ENCODE measurements at regions not wholly inside any gene's neighbourhood (a gene's known extent, or its start where the extent isn't known, plus 50 kb on each side); places are given as distances from the start of the nearest gene placed in this dataset.

DNA sequence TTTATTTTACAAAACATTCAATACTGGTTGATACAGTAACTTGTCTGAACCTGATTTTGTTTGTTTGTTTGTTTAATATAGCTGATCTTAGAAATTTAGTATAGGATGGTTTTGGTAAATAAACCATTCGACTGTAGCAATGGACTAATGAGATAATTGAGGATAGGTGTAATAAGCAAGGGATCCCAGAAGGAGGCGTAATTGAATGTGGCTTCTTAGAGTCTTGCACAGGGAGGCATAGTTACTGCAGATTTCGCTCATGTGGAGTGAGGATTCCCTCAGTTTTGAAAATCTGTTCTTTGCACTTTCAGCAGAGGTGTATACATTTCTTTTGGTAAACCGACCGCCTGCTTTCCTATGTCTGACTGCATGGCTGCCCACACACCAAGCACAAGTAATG, 709.6 kb downstream of the SOCS6 start:
- Histone ChIP-seq H3K9me3 (ENCODE audit: control insufficient read depth, insufficient read depth, low read depth, low read length) (no peaks in the 10 kb centered on the region), H3K4me1 (ENCODE audit: control insufficient read depth, insufficient read depth, low read length) (no peaks in the 10 kb centered on the region), H3K36me3 (ENCODE audit: control insufficient read depth, insufficient read depth, low read length) (no peaks in the 10 kb centered on the region), H3K27me3 (ENCODE audit: control insufficient read depth, insufficient read depth, low read length) (no peaks in the 10 kb centered on the region), H3K4me3 (ENCODE audit: low read depth in 2 of 2, low read length in 2 of 2) (no peak overlapping the region), H3K27ac (ENCODE audit: low read length) (no peak overlapping the region)
- CTCF ChIA-PET: no interaction called here
- intact Hi-C loops (cut with micrococcal nuclease; ENCODE audit: unreplicated experiment) (no loop called here), in situ Hi-C loops (cut with HindIII; ENCODE audit: low pct_unique_long_range_greater_than_20kb, low sequenced_read_pairs) (no loop called here)
- POLR2A ChIA-PET: no interaction called here
- ATAC-seq: no peak
- DNase-seq (ENCODE audit: low read depth, low spot score): no peak
- TF ChIP-seq, protein P1, sequence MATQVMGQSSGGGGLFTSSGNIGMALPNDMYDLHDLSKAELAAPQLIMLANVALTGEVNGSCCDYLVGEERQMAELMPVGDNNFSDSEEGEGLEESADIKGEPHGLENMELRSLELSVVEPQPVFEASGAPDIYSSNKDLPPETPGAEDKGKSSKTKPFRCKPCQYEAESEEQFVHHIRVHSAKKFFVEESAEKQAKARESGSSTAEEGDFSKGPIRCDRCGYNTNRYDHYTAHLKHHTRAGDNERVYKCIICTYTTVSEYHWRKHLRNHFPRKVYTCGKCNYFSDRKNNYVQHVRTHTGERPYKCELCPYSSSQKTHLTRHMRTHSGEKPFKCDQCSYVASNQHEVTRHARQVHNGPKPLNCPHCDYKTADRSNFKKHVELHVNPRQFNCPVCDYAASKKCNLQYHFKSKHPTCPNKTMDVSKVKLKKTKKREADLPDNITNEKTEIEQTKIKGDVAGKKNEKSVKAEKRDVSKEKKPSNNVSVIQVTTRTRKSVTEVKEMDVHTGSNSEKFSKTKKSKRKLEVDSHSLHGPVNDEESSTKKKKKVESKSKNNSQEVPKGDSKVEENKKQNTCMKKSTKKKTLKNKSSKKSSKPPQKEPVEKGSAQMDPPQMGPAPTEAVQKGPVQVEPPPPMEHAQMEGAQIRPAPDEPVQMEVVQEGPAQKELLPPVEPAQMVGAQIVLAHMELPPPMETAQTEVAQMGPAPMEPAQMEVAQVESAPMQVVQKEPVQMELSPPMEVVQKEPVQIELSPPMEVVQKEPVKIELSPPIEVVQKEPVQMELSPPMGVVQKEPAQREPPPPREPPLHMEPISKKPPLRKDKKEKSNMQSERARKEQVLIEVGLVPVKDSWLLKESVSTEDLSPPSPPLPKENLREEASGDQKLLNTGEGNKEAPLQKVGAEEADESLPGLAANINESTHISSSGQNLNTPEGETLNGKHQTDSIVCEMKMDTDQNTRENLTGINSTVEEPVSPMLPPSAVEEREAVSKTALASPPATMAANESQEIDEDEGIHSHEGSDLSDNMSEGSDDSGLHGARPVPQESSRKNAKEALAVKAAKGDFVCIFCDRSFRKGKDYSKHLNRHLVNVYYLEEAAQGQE (IDR thresholded peaks at IDR 0.05; ENCODE audit: insufficient read depth in 1 of 2, low read depth in 2 of 2, low read length in 1 of 2): no peak
- TF ChIP-seq SIN3A (IDR thresholded peaks at IDR 0.05; ENCODE audit: borderline replicate concordance, insufficient read depth, low read depth, low read length): no peak
- no peak for TF ChIP-seq TCF7L2 (IDR thresholded peaks at IDR 0.05; ENCODE audit: low read depth, low read length)
- TF ChIP-seq, protein P2, sequence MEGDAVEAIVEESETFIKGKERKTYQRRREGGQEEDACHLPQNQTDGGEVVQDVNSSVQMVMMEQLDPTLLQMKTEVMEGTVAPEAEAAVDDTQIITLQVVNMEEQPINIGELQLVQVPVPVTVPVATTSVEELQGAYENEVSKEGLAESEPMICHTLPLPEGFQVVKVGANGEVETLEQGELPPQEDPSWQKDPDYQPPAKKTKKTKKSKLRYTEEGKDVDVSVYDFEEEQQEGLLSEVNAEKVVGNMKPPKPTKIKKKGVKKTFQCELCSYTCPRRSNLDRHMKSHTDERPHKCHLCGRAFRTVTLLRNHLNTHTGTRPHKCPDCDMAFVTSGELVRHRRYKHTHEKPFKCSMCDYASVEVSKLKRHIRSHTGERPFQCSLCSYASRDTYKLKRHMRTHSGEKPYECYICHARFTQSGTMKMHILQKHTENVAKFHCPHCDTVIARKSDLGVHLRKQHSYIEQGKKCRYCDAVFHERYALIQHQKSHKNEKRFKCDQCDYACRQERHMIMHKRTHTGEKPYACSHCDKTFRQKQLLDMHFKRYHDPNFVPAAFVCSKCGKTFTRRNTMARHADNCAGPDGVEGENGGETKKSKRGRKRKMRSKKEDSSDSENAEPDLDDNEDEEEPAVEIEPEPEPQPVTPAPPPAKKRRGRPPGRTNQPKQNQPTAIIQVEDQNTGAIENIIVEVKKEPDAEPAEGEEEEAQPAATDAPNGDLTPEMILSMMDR (IDR thresholded peaks at IDR 0.05): peak; percentile 21; the same call in 1 of the 2 replicates
- TF ChIP-seq POLR2AphosphoS5 (IDR thresholded peaks at IDR 0.05; ENCODE audit: low read depth, low read length): no peak
- no TSS peak for BruUV-seq (replicated peaks)

DNA sequence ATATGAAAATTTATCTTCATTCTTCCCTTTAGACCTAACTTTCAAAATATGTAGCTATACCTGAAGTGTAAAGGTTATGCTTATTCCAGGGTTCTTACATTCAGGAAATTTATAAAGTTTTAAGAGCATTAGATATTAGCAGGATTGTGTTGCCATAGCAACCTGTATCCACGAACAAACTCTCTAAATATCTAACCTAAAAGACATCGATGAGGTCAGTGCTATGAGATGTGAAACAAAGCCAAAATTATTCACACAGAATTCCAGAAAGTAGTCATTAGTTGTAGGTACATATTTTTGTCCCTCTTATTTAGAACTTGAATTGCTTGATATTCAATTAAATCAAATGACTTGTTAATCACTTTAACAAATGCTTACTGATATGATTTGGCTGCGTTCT, 705.3 kb downstream of the SOCS6 start:
- Histone ChIP-seq H3K9me3 (ENCODE audit: control insufficient read depth, insufficient read depth, low read depth, low read length) (no peaks in the 10 kb centered on the region), H3K27ac (ENCODE audit: low read length) (no peak overlapping the region), H3K27me3 (ENCODE audit: control insufficient read depth, insufficient read depth, low read length) (no peaks in the 10 kb centered on the region), H3K4me3 (ENCODE audit: low read depth in 2 of 2, low read length in 2 of 2) (no peak overlapping the region), H3K4me1 (ENCODE audit: control insufficient read depth, insufficient read depth, low read length) (no peaks in the 10 kb centered on the region), H3K36me3 (ENCODE audit: control insufficient read depth, insufficient read depth, low read length) (no peaks in the 10 kb centered on the region)
- DNase-seq (ENCODE audit: low read depth, low spot score): no peak
- BruUV-seq (replicated peaks): no TSS peak
- ChIA-PET POLR2A (no interaction called here), CTCF (no interaction called here)
- intact Hi-C loops (cut with micrococcal nuclease; ENCODE audit: unreplicated experiment): no loop called here
- TF ChIP-seq TCF7L2 (IDR thresholded peaks at IDR 0.05; ENCODE audit: low read depth, low read length) (no peak), SIN3A (IDR thresholded peaks at IDR 0.05; ENCODE audit: borderline replicate concordance, insufficient read depth, low read depth, low read length) (no peak), POLR2AphosphoS5 (IDR thresholded peaks at IDR 0.05; ENCODE audit: low read depth, low read length) (no peak)
- TF ChIP-seq, protein P1 (IDR thresholded peaks at IDR 0.05; ENCODE audit: insufficient read depth in 1 of 2, low read depth in 2 of 2, low read length in 1 of 2): no peak
- TF ChIP-seq, protein P2 (IDR thresholded peaks at IDR 0.05): no peak
- no peak for ATAC-seq
- in situ Hi-C loops (cut with HindIII; ENCODE audit: low pct_unique_long_range_greater_than_20kb, low sequenced_read_pairs): no loop called here
